HCT116 (cell line): ENCODE measurements at regions not wholly inside any gene's neighbourhood (a gene's known extent, or its start where the extent isn't known, plus 50 kb on each side); places are given as distances from the start of the nearest gene placed in this dataset.

Experiments
- ATAC-seq: fragments of 200-7000 bp; cut with Tn5 transposase; 2 replicates; pipeline ENCODE4 v1.9.1; 2020; ENCODE audit warnings: mild to moderate bottlenecking, moderate library complexity
- BruUV-seq: library from RNA; stranded (reverse); fragments of 400-500 nt; replicated peaks from 2 replicates; lab custom pipeline; 2021; lab: Mats Ljungman, UMichigan
- CTCF ChIA-PET: fragments of 300-600 bp; sonication (Branson Sonifier 250); formaldehyde crosslinking; loops from one replicate; lab custom pipeline; 2021; ENCODE audit warnings: antibody characterized with exemption; lab: Charles Lee
- POLR2A ChIA-PET: fragments of 300-600, 350-600 bp; sonication (Branson Sonifier 250); formaldehyde crosslinking; loops from one replicate; lab custom pipeline; 2021; ENCODE audit warnings: antibody characterized with exemption; lab: Charles Lee
- RAD21 ChIA-PET, 2 experiments: fragments of 300-600 bp; sonication (Branson Sonifier 250); formaldehyde crosslinking; loops; one replicate each; lab custom pipeline; 2023; ENCODE audit warnings: low total read pairs in 2 of 2; ENCODE audit not compliant: uncharacterized antibody in 2 of 2, unreplicated experiment in 2 of 2, low non-redundant PET in 1 of 2; lab: Charles Lee
- DNase-seq: peaks from one replicate; pipeline ENCODE4 v3.0.0-alpha.2; 2010; ENCODE audit warnings: low read depth, low spot score
- H2AFZ ChIP-seq: fragments of 200-600 bp; shearing (Covaris generic), sonication (generic); 2 replicates; pipeline ENCODE4 v1.6.1; 2017; ENCODE audit warnings: low read depth, mixed run types, mixed read lengths, antibody characterized with exemption, low read length; ENCODE audit not compliant: poor library complexity, severe bottlenecking
- H3K27ac ChIP-seq: 2 replicates; pipeline ENCODE4 v1.5.1; 2012; ENCODE audit warnings: low read depth, low read length
- H3K27me3 ChIP-seq: fragments of 200-600 bp; sonication (generic); 2 replicates; pipeline ENCODE4 v1.6.1; 2016; ENCODE audit warnings: mixed run types, low read length, mixed read lengths; ENCODE audit not compliant: insufficient read depth
- H3K36me3 ChIP-seq, 2 experiments: fragments of 200-500 bp in 1 of 2; fragments of 200-600 bp in 1 of 2; sonication (Bioruptor generic) in 1 of 2; sonication (generic) in 1 of 2; 2 replicates each; pipeline versions ENCODE4 v1.5.1 to v1.6.1; 2014 to 2016; ENCODE audit warnings: low read length in 2 of 2, inconsistent platforms in 1 of 2, mixed read lengths in 1 of 2, mixed run types in 1 of 2; ENCODE audit not compliant: insufficient read depth in 2 of 2, control insufficient read depth in 1 of 2
- H3K4me1 ChIP-seq, 2 experiments: fragments of 200-600 bp in 1 of 2; sonication (generic) in 1 of 2; 2 replicates each; pipeline versions ENCODE4 v1.5.1 to v1.6.1; 2012 to 2017; ENCODE audit warnings: low read length in 2 of 2, inconsistent platforms in 1 of 2, mild to moderate bottlenecking in 1 of 2, mixed read lengths in 1 of 2, mixed run types in 1 of 2, moderate library complexity in 1 of 2; ENCODE audit not compliant: insufficient read depth in 2 of 2, control insufficient read depth in 1 of 2
- H3K4me2 ChIP-seq: fragments of 200-600 bp; sonication (generic); 2 replicates; pipeline ENCODE4 v1.6.1; 2017; ENCODE audit warnings: mixed run types, low read length, mixed read lengths
- H3K4me3 ChIP-seq, 2 experiments: fragments of 200-600 bp in 1 of 2; sonication (generic) in 1 of 2; replicated peaks in 1 of 2; 2 replicates each; pipeline ENCODE4 v1.5.1; 2011 to 2016; ENCODE audit warnings: low read length in 2 of 2, control low read depth in 1 of 2, low read depth in 1 of 2, mild to moderate bottlenecking in 1 of 2, mixed read lengths in 1 of 2, mixed run types in 1 of 2
- H3K79me2 ChIP-seq: fragments of 200-600 bp; sonication (generic); 2 replicates; pipeline ENCODE4 v1.6.1; 2017; ENCODE audit warnings: mild to moderate bottlenecking, mixed run types, low read length, moderate library complexity, mixed read lengths; ENCODE audit not compliant: insufficient read depth
- H3K9ac ChIP-seq: fragments of 200-600 bp; sonication (generic); 2 replicates; pipeline ENCODE4 v1.6.1; 2016; ENCODE audit warnings: low read length, mixed read lengths
- H3K9me2 ChIP-seq: fragments of 200-600 bp; sonication (generic), shearing (Covaris generic); 2 replicates; pipeline ENCODE4 v1.6.1; 2017; ENCODE audit warnings: mixed run types, mild to moderate bottlenecking, moderate library complexity; ENCODE audit not compliant: insufficient read depth
- H3K9me3 ChIP-seq, 2 experiments: fragments of 200-500 bp in 1 of 2; fragments of 200-600 bp in 1 of 2; sonication (Bioruptor generic) in 1 of 2; sonication (generic) in 1 of 2; 2 replicates each; pipeline ENCODE4 v1.6.1; 2014 to 2017; ENCODE audit warnings: low read length in 2 of 2, mixed read lengths in 2 of 2, inconsistent platforms in 1 of 2, low read depth in 1 of 2, mild to moderate bottlenecking in 1 of 2, mixed run types in 1 of 2, moderate library complexity in 1 of 2; ENCODE audit not compliant: control insufficient read depth in 1 of 2, insufficient read depth in 1 of 2
- H4K20me1 ChIP-seq: fragments of 200-600 bp; sonication (generic), shearing (Covaris generic); 2 replicates; pipeline ENCODE4 v1.6.1; 2017; ENCODE audit warnings: mixed run types, mild to moderate bottlenecking, moderate library complexity; ENCODE audit not compliant: insufficient read depth
- CEBPB ChIP-seq: IDR thresholded peaks from 2 replicates; pipeline ENCODE4 v1.6.1; 2012; ENCODE audit warnings: low read depth
- EGR1 ChIP-seq: IDR thresholded peaks from 2 replicates; pipeline ENCODE4 v1.6.1; 2012; ENCODE audit warnings: low read depth
- EZH2 ChIP-seq: fragments of 200-600 bp; sonication (generic); IDR thresholded peaks from 2 replicates; pipeline ENCODE4 v1.6.1; 2017; ENCODE audit warnings: antibody characterized with exemption, mixed run types
- EZH2phosphoT487 ChIP-seq: fragments of 200-600 bp; IDR thresholded peaks from 2 replicates; pipeline ENCODE4 v1.6.1; 2018; ENCODE audit warnings: antibody characterized with exemption, borderline replicate concordance
- FOSL1 ChIP-seq: IDR thresholded peaks from 2 replicates; pipeline ENCODE4 v1.6.1; 2012; ENCODE audit warnings: low read depth
- MAX ChIP-seq: IDR thresholded peaks from 2 replicates; pipeline ENCODE4 v1.6.1; 2012
- POLR2AphosphoS5 ChIP-seq: IDR thresholded peaks from 2 replicates; pipeline ENCODE4 v1.6.1; 2011; ENCODE audit warnings: mild to moderate bottlenecking, low read depth, low read length, moderate library complexity
- REST ChIP-seq: IDR thresholded peaks from 2 replicates; pipeline ENCODE4 v1.6.1; 2012; ENCODE audit warnings: low read depth
- SIN3A ChIP-seq: IDR thresholded peaks from 2 replicates; pipeline ENCODE4 v1.6.1; 2012; ENCODE audit warnings: low read depth
- SP1 ChIP-seq: IDR thresholded peaks from 2 replicates; pipeline ENCODE4 v1.6.1; 2012; ENCODE audit warnings: low read depth
- SRF ChIP-seq: IDR thresholded peaks from 2 replicates; pipeline ENCODE4 v1.6.1; 2012; ENCODE audit warnings: low read depth
- TCF7L2 ChIP-seq: IDR thresholded peaks from 2 replicates; pipeline ENCODE4 v1.7.0; 2011; ENCODE audit warnings: borderline replicate concordance, inconsistent platforms; ENCODE audit not compliant: insufficient read depth, insufficient read length; ENCODE audit errors: extremely low read depth
- intact Hi-C: fragments of 100-400 bp; cut with micrococcal nuclease; formaldehyde crosslinking; loops from 2 replicates; pipeline ENCODE4 v1.10.0; 2022
- TF ChIP-seq, protein P1 (sequence below), 3 experiments: fragments of 200-600 bp in 1 of 3; sonication (generic) in 1 of 3; IDR thresholded peaks in 2 of 3; conservative IDR thresholded peaks in 1 of 3; 2 replicates each; pipeline ENCODE4 v1.5.1; 2012 to 2017; ENCODE audit warnings: low read depth in 2 of 3, low read length in 2 of 3, antibody characterized with exemption in 1 of 3, borderline replicate concordance in 1 of 3, control low read depth in 1 of 3, mild to moderate bottlenecking in 1 of 3, mixed read lengths in 1 of 3, mixed run types in 1 of 3, moderate library complexity in 1 of 3; ENCODE audit not compliant: insufficient read depth in 1 of 3

DNA sequence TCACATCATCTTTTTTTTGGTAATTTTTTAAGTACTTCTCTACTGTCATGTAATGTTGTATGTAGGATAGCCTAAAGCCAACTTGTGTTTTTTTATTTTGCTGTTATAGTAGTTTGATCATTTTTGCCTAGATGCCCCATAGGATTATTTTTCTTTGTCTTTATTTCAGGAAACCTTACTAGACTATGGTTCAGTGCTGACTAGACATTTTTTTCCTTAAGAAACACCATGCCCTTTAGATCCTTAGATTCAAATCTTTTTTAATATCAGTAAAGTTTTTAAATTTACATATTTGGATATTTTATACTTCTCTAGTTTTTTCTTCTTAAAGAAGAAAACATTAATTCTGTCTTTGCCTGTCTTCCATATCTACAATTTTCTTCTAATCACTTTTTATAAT, 221.3 kb downstream of the IDS start:
- Histone ChIP-seq H2AFZ (no peak overlapping the region), H3K9me3 (no peaks in the 10 kb centered on the region), H3K27me3 (no peaks in the 10 kb centered on the region), H3K36me3 (no peaks in the 10 kb centered on the region), H3K9me2 (no peaks in the 10 kb centered on the region), H4K20me1 (no peaks in the 10 kb centered on the region), H3K4me3 (no peak overlapping the region), H3K27ac (no peak overlapping the region), H3K4me1 (no peaks in the 10 kb centered on the region), H3K79me2 (no peaks in the 10 kb centered on the region), H3K9ac (no peak overlapping the region), H3K4me2 (no peak overlapping the region)
- ChIA-PET RAD21 (no interaction called here), POLR2A (no interaction called here), CTCF (no interaction called here)
- no TSS peak for BruUV-seq
- ATAC-seq = no peak
- TF ChIP-seq MAX = no peak
- TF ChIP-seq CEBPB = no peak
- TF ChIP-seq POLR2AphosphoS5 = no peak
- no peak for DNase-seq
- intact Hi-C loops = no loop called here

DNA sequence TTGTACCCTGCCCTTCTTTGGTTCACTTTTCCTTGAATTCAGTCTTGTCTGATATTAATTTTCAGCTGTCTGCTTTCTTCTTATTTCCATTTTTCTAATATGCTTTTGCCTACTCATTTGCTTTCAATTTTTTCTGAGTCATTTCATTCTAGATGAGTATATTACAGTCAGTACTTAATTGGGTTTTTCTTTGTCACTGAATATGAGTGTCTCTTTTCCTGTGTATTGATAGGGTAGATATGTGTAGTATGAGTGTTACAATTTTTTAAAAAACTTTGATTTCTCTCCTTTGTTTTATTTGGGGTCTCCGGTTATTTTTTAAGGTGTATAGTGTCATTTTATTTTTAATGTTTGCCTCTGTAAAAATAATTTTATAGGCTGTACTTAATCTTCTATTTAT, 222.2 kb downstream of the IDS start:
- ChIA-PET RAD21 (no interaction called here), CTCF (no interaction called here)
- TF ChIP-seq EGR1 (no peak), EZH2phosphoT487 (no peak), TCF7L2 (no peak), REST (no peak), MAX (no peak), SIN3A (no peak), SP1 (no peak), FOSL1 (no peak), SRF (no peak), CEBPB (no peak), EZH2 (no peak)
- TF ChIP-seq, protein P1, sequence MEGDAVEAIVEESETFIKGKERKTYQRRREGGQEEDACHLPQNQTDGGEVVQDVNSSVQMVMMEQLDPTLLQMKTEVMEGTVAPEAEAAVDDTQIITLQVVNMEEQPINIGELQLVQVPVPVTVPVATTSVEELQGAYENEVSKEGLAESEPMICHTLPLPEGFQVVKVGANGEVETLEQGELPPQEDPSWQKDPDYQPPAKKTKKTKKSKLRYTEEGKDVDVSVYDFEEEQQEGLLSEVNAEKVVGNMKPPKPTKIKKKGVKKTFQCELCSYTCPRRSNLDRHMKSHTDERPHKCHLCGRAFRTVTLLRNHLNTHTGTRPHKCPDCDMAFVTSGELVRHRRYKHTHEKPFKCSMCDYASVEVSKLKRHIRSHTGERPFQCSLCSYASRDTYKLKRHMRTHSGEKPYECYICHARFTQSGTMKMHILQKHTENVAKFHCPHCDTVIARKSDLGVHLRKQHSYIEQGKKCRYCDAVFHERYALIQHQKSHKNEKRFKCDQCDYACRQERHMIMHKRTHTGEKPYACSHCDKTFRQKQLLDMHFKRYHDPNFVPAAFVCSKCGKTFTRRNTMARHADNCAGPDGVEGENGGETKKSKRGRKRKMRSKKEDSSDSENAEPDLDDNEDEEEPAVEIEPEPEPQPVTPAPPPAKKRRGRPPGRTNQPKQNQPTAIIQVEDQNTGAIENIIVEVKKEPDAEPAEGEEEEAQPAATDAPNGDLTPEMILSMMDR (IDR thresholded peaks at IDR 0.05 in 2 of 3, conservative IDR thresholded peaks at IDR 0.05 in 1 of 3; ENCODE audit: borderline replicate concordance in 1 of 3, insufficient read depth in 1 of 3, low read depth in 2 of 3, low read length in 2 of 3) = no peak

More for the DNA sequence above, 222.2 kb downstream of the IDS start:
- POLR2A ChIA-PET = no interaction called here
- no peaks in the 10 kb centered on the region for H3K79me2 ChIP-seq
- no peaks in the 10 kb centered on the region for H3K27me3 ChIP-seq
- no peak for ATAC-seq
- no peak overlapping the region for H3K27ac ChIP-seq
- no peak overlapping the region for H2AFZ ChIP-seq
- H3K4me1 ChIP-seq = no peaks in the 10 kb centered on the region
- no peak overlapping the region for H3K4me3 ChIP-seq
- intact Hi-C loops = no loop called here
- H3K4me2 ChIP-seq = no peak overlapping the region
- no peaks in the 10 kb centered on the region for H3K9me2 ChIP-seq
- no peaks in the 10 kb centered on the region for H3K36me3 ChIP-seq
- DNase-seq = no peak
- BruUV-seq = no TSS peak
- H3K9me3 ChIP-seq = no peaks in the 10 kb centered on the region
- no peaks in the 10 kb centered on the region for H4K20me1 ChIP-seq
- no peak overlapping the region for H3K9ac ChIP-seq
